MCF 10A (cell line): ENCODE measurements at regions not wholly inside any gene's neighbourhood (a gene's known extent, or its start where the extent isn't known, plus 50 kb on each side); places are given as distances from the start of the nearest gene placed in this dataset.

Experiments
- BruUV-seq: library from RNA; stranded (reverse); fragments of 400-500 nt; replicated peaks from 2 replicates; lab custom pipeline; 2021; lab: Mats Ljungman, UMichigan
- CTCF ChIA-PET: fragments of 300-600 bp; sonication (Branson Sonifier 250); formaldehyde crosslinking; extraction: SDS; loops from one replicate; lab custom pipeline; 2021; ENCODE audit warnings: antibody characterized with exemption, inconsistent platforms; lab: Yijun Ruan, JAX
- POLR2A ChIA-PET: fragments of 300-600, 350-650 bp; sonication (Branson Sonifier 250); formaldehyde crosslinking; extraction: SDS; loops from one replicate; lab custom pipeline; 2020; ENCODE audit warnings: antibody characterized with exemption, inconsistent platforms; lab: Yijun Ruan, JAX
- DNase-seq: peaks from one replicate; pipeline ENCODE4 v3.0.0-alpha.2; 2018; ENCODE audit not compliant: unreplicated experiment
- H3K27ac Mint-ChIP-seq: one replicate; pipeline ENCODE4 v1.8.0; 2022; ENCODE audit warnings: mild to moderate bottlenecking, low read depth, mixed read lengths; ENCODE audit not compliant: unreplicated experiment
- H3K27me3 Mint-ChIP-seq: one replicate; pipeline ENCODE4 v1.8.0; 2022; ENCODE audit warnings: mixed read lengths; ENCODE audit not compliant: insufficient read depth, unreplicated experiment
- H3K36me3 Mint-ChIP-seq: one replicate; pipeline ENCODE4 v1.8.0; 2022; ENCODE audit warnings: mild to moderate bottlenecking, moderate library complexity, mixed read lengths; ENCODE audit not compliant: insufficient read depth, unreplicated experiment
- H3K4me1 Mint-ChIP-seq: one replicate; pipeline ENCODE4 v1.8.0; 2022; ENCODE audit warnings: mixed read lengths; ENCODE audit not compliant: insufficient read depth, unreplicated experiment
- H3K4me3 Mint-ChIP-seq: one replicate; pipeline ENCODE4 v1.8.0; 2022; ENCODE audit warnings: mild to moderate bottlenecking, moderate library complexity, mixed read lengths; ENCODE audit not compliant: unreplicated experiment
- H3K9me3 Mint-ChIP-seq: one replicate; pipeline ENCODE4 v1.8.0; 2022; ENCODE audit warnings: mixed read lengths; ENCODE audit not compliant: unreplicated experiment
- CTCF ChIP-seq: fragments of 200-600 bp; IDR thresholded peaks from one replicate; pipeline ENCODE4 v1.8.0; 2022; ENCODE audit warnings: antibody characterized with exemption, mild to moderate bottlenecking; ENCODE audit not compliant: unreplicated experiment
- intact Hi-C: fragments of 100-400 bp; cut with micrococcal nuclease; formaldehyde crosslinking; loops from 2 replicates; pipeline ENCODE4 v1.14.1; 2022

DNA sequence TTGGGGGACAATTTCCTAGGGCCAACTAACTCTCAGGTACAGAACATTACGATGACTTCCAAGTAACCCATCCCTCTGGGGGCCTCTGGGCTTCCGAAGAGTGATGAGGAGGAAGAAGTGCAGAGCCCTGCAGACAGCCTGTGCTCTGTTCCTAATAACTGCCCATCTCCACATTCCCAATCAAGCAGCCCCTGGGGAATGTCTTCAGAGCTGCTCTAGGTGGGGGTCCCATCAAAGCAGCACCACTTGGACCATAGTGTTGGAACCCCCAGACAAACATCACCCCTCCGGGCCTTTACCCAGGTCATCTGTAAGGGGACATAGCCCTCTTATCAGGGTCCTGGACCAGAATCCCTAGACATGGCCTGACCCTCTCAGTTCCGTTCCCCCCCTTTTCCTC is 357.3 kb downstream of the NPHP4 start:
- ChIA-PET CTCF (interaction anchor here (0.6 kb wide), 1 partner anchor 111 kb away, joined by 3 read pairs; no protein-coding TSS in a partner anchor), POLR2A (no interaction called here)
- no peak for TF ChIP-seq CTCF
- no peaks in the 10 kb centered on the region for H3K36me3 Mint-ChIP-seq
- DNase-seq: no peak
- H3K27me3 Mint-ChIP-seq: peaks cover 16% of the 10 kb centered on the region
- H3K4me3 Mint-ChIP-seq: no peak overlapping the region
- no peaks in the 10 kb centered on the region for H3K9me3 Mint-ChIP-seq
- intact Hi-C loops: loop anchor here (5.0 kb wide), 1 partner anchor 282 kb away; no protein-coding TSS in a partner anchor
- no peak overlapping the region for H3K27ac Mint-ChIP-seq
- H3K4me1 Mint-ChIP-seq: no peaks in the 10 kb centered on the region
- no TSS peak for BruUV-seq

- H3K9me3 Mint-ChIP-seq: no peaks in the 10 kb centered on the region
- H3K36me3 Mint-ChIP-seq: no peaks in the 10 kb centered on the region
Observed at GRCh38 chr1:5632814-5633213, 359.4 kb downstream of the NPHP4 start.

GRCh38 chr1:5632224-5632623 is 360.0 kb downstream of the NPHP4 start:
- DNase-seq: no peak
- BruUV-seq: no TSS peak
- POLR2A ChIA-PET: no interaction called here
- H3K9me3 Mint-ChIP-seq: no peaks in the 10 kb centered on the region
- intact Hi-C loops: no loop called here
- H3K27me3 Mint-ChIP-seq: peaks cover 16% of the 10 kb centered on the region
- no peaks in the 10 kb centered on the region for H3K4me1 Mint-ChIP-seq
- H3K36me3 Mint-ChIP-seq: no peaks in the 10 kb centered on the region
- H3K4me3 Mint-ChIP-seq: no peak overlapping the region
- CTCF ChIA-PET: no interaction called here
- no peak overlapping the region for H3K27ac Mint-ChIP-seq
- no peak for TF ChIP-seq CTCF

More at GRCh38 chr1:5632814-5633213, 359.4 kb downstream of the NPHP4 start:
- TF ChIP-seq CTCF: no peak
- H3K27me3 Mint-ChIP-seq: peaks cover 16% of the 10 kb centered on the region
- intact Hi-C loops: no loop called here
- DNase-seq: no peak
- H3K27ac Mint-ChIP-seq: no peak overlapping the region
- no peak overlapping the region for H3K4me3 Mint-ChIP-seq
- ChIA-PET POLR2A (no interaction called here), CTCF (interaction anchor here (1.1 kb wide), 1 partner anchor 45 kb away, joined by 3 read pairs; no protein-coding TSS in a partner anchor)
- H3K4me1 Mint-ChIP-seq: no peaks in the 10 kb centered on the region
- no TSS peak for BruUV-seq

DNA sequence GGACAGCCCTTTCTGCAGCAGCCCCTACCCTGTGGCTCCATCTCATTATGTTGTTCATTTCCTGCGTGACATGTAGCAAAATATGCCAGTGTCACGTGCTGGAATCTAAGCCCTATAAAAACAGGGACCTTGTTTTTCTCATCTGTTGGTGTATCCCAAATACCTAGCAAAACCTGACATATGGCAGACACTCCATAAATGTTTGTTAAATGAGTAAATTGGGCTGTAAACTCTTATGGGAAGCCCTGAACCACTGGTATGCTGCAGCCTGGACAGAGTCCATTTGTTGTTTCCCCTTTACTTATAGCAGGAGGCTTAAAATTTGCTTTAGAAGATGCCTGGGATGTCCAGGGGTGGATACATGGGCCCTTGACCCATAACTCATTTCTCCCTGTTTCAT is 363.8 kb downstream of the NPHP4 start:
- Mint-ChIP-seq H3K4me3 (no peak overlapping the region), H3K36me3 (no peaks in the 10 kb centered on the region), H3K9me3 (no peaks in the 10 kb centered on the region), H3K27me3 (no peaks in the 10 kb centered on the region), H3K27ac (no peak overlapping the region), H3K4me1 (peaks cover 7% of the 10 kb centered on the region)
- DNase-seq: no peak
- TF ChIP-seq CTCF: no peak
- POLR2A ChIA-PET: no interaction called here
- CTCF ChIA-PET: interaction anchor here (1.3 kb wide), 1 partner anchor 10 kb away, joined by 4 read pairs; no protein-coding TSS in a partner anchor
- intact Hi-C loops: no loop called here
- no TSS peak for BruUV-seq
